H1 (cell line): ENCODE measurements at regions not wholly inside any gene's neighbourhood (a gene's known extent, or its start where the extent isn't known, plus 50 kb on each side); places are given as distances from the start of the nearest gene placed in this dataset.

Source experiments
- CTCF ChIA-PET: fragments of 300-600 bp; sonication (Branson Sonifier 250); formaldehyde crosslinking; loops from one replicate; lab custom pipeline; 2021; ENCODE audit not compliant: partially characterized antibody; lab: Charles Lee
- POLR2A ChIA-PET: fragments of 300-600 bp; sonication (Branson Sonifier 250); formaldehyde crosslinking; loops from one replicate; lab custom pipeline; 2021; ENCODE audit warnings: inconsistent platforms; ENCODE audit not compliant: partially characterized antibody; lab: Charles Lee
- DNase-seq, 2 experiments: peaks; one replicate each; pipeline versions ENCODE4 v3.0.0 to v3.0.0-alpha.2; 2010 to 2022; ENCODE audit warnings: low spot score in 2 of 2, low read depth in 1 of 2, mixed read lengths in 1 of 2
- FAIRE-seq: peaks from 2 replicates; lab custom pipeline; 2011; peaks lifted over from hg19 to GRCh38; lab: Jason Lieb, UNC
- H2AFZ ChIP-seq: 2 replicates; pipeline ENCODE4 v1.8.1; 2012; ENCODE audit warnings: low read length, inconsistent platforms
- H2AK5ac ChIP-seq: 2 replicates; pipeline ENCODE4 v1.6.1; 2013; ENCODE audit warnings: low read depth, low read length
- H2BK120ac ChIP-seq: replicated peaks from 2 replicates; pipeline ENCODE3; 2013; ENCODE audit warnings: low read depth, low read length, inconsistent platforms
- H2BK12ac ChIP-seq: 2 replicates; pipeline ENCODE4 v1.6.1; 2013; ENCODE audit warnings: low read depth, low read length
- H2BK15ac ChIP-seq: 2 replicates; pipeline ENCODE4 v1.6.1; 2013; ENCODE audit warnings: low read length
- H2BK20ac ChIP-seq: 2 replicates; pipeline ENCODE4 v1.6.1; 2013; ENCODE audit warnings: low read length
- H2BK5ac ChIP-seq: 2 replicates; pipeline ENCODE4 v1.6.1; 2013; ENCODE audit warnings: low read depth, low read length
- H3K14ac ChIP-seq: 2 replicates; pipeline ENCODE4 v1.6.1; 2013; ENCODE audit warnings: inconsistent platforms; ENCODE audit not compliant: insufficient read length
- H3K18ac ChIP-seq: 2 replicates; pipeline ENCODE4 v1.6.1; 2013; ENCODE audit warnings: low read length; ENCODE audit errors: extremely low read depth
- H3K23ac ChIP-seq: 2 replicates; pipeline ENCODE4 v1.6.1; 2013; ENCODE audit warnings: inconsistent platforms; ENCODE audit not compliant: insufficient read length
- H3K23me2 ChIP-seq: 2 replicates; pipeline ENCODE4 v1.6.1; 2013; ENCODE audit warnings: low read depth, low read length
- H3K27ac ChIP-seq: 2 replicates; pipeline ENCODE4 v1.6.1; 2011; ENCODE audit warnings: low read depth, low read length, inconsistent platforms
- H3K27me3 ChIP-seq, 4 experiments: replicated peaks in 1 of 4; 1 replicate in 1 of 4; 2 replicates in 3 of 4; pipeline versions ENCODE4 v1.6.1 to v1.8.1; 2011 to 2013; ENCODE audit warnings: low read length in 3 of 4, mild to moderate bottlenecking in 3 of 4, inconsistent platforms in 2 of 4, mixed read lengths in 2 of 4, moderate library complexity in 1 of 4; ENCODE audit not compliant: control insufficient read depth in 3 of 4, insufficient read depth in 3 of 4; ENCODE audit errors: extremely low read depth in 1 of 4
- H3K36me3 ChIP-seq, 4 experiments: 2 replicates each; pipeline versions ENCODE4 v1.6.1 to v1.8.1; 2011 to 2013; ENCODE audit warnings: mild to moderate bottlenecking in 4 of 4, low read length in 3 of 4, moderate library complexity in 2 of 4, control low read depth in 1 of 4, inconsistent platforms in 1 of 4; ENCODE audit not compliant: insufficient read depth in 4 of 4, control insufficient read depth in 2 of 4
- H3K4ac ChIP-seq: replicated peaks from 2 replicates; pipeline ENCODE3; 2013; ENCODE audit warnings: low read length, low read depth, mixed read lengths, inconsistent platforms; ENCODE audit not compliant: insufficient read length
- H3K4me1 ChIP-seq, 4 experiments: replicated peaks in 1 of 4; 1 replicate in 1 of 4; 2 replicates in 3 of 4; pipeline versions ENCODE4 v1.6.1 to v1.8.1; 2011 to 2013; ENCODE audit warnings: low read length in 3 of 4, inconsistent platforms in 2 of 4, mixed read lengths in 1 of 4; ENCODE audit not compliant: insufficient read depth in 4 of 4, control insufficient read depth in 3 of 4
- H3K4me2 ChIP-seq, 2 experiments: 2 replicates each; pipeline versions ENCODE4 v1.6.1 to v1.8.1; 2011 to 2013; ENCODE audit warnings: low read depth in 2 of 2, low read length in 2 of 2, control low read depth in 1 of 2, inconsistent platforms in 1 of 2, mild to moderate bottlenecking in 1 of 2; ENCODE audit not compliant: insufficient read depth in 1 of 2
- H3K4me3 ChIP-seq, 4 experiments: fragments of 200-600, 300-600 bp in 1 of 4; sonication (generic), shearing (Covaris generic), sonication (Bioruptor Twin) in 1 of 4; 2 replicates each; pipeline versions ENCODE4 v1.5.1 to v1.8.1; 2011 to 2016; ENCODE audit warnings: low read length in 4 of 4, low read depth in 3 of 4, control low read depth in 2 of 4, inconsistent platforms in 2 of 4, mild to moderate bottlenecking in 2 of 4, mixed read lengths in 1 of 4, moderate library complexity in 1 of 4; ENCODE audit not compliant: insufficient read depth in 2 of 4; ENCODE audit errors: extremely low read depth in 1 of 4
- H3K56ac ChIP-seq: replicated peaks from 2 replicates; pipeline ENCODE3; 2013; ENCODE audit warnings: low read depth, mild to moderate bottlenecking, mixed read lengths, low read length, inconsistent platforms; ENCODE audit not compliant: insufficient read length
- H3K79me1 ChIP-seq: 2 replicates; pipeline ENCODE4 v1.6.1; 2013; ENCODE audit warnings: low read depth, low read length, control low read depth
- H3K79me2 ChIP-seq, 2 experiments: 2 replicates each; pipeline versions ENCODE4 v1.6.1 to v1.8.1; 2012 to 2013; ENCODE audit warnings: low read length in 2 of 2, mild to moderate bottlenecking in 2 of 2, inconsistent platforms in 1 of 2; ENCODE audit not compliant: insufficient read depth in 2 of 2, control insufficient read depth in 1 of 2
- H3K9ac ChIP-seq, 4 experiments: replicated peaks in 1 of 4; 1 replicate in 1 of 4; 2 replicates in 3 of 4; pipeline versions ENCODE4 v1.6.1 to v1.8.1; 2011 to 2013; ENCODE audit warnings: low read depth in 3 of 4, low read length in 3 of 4, control low read depth in 2 of 4, mild to moderate bottlenecking in 2 of 4, moderate library complexity in 2 of 4, inconsistent platforms in 1 of 4; ENCODE audit errors: extremely low read depth in 1 of 4
- H3K9me3 ChIP-seq, 2 experiments: 2 replicates each; pipeline versions ENCODE4 v1.6.1 to v1.8.1; 2012 to 2013; ENCODE audit warnings: mild to moderate bottlenecking in 2 of 2, moderate library complexity in 2 of 2, control low read depth in 1 of 2, inconsistent platforms in 1 of 2, low read depth in 1 of 2, low read length in 1 of 2, mixed read lengths in 1 of 2; ENCODE audit not compliant: insufficient read depth in 2 of 2
- H4K20me1 ChIP-seq, 2 experiments: replicated peaks in 1 of 2; 2 replicates each; pipeline versions ENCODE3 to v1.8.1; 2011 to 2013; ENCODE audit warnings: inconsistent platforms in 2 of 2, low read length in 2 of 2, mild to moderate bottlenecking in 1 of 2; ENCODE audit not compliant: insufficient read depth in 2 of 2, control insufficient read depth in 1 of 2
- H4K5ac ChIP-seq: 2 replicates; pipeline ENCODE4 v1.6.1; 2013; ENCODE audit warnings: low read length, low read depth, mixed read lengths, inconsistent platforms; ENCODE audit not compliant: insufficient read length
- H4K8ac ChIP-seq: 2 replicates; pipeline ENCODE4 v1.8.0; 2013; ENCODE audit warnings: mild to moderate bottlenecking, moderate library complexity, low read length, inconsistent platforms; ENCODE audit not compliant: insufficient read depth; ENCODE audit errors: extremely low read depth
- H4K91ac ChIP-seq: replicated peaks from 2 replicates; pipeline ENCODE3; 2013; ENCODE audit warnings: low read length, mixed read lengths, inconsistent platforms; ENCODE audit not compliant: insufficient read length
- ATF3 ChIP-seq: IDR thresholded peaks from 2 replicates; pipeline ENCODE4 v1.6.1; 2011; ENCODE audit warnings: low read depth, mild to moderate bottlenecking, low read length; ENCODE audit not compliant: insufficient read depth
- BCL11A ChIP-seq, 2 experiments: IDR thresholded peaks; one replicate each; pipeline ENCODE4 v1.6.1; 2011; ENCODE audit warnings: low read depth in 2 of 2, low read length in 2 of 2, mild to moderate bottlenecking in 2 of 2
- CEBPB ChIP-seq: IDR thresholded peaks from 2 replicates; pipeline ENCODE4 v1.6.1; 2012; ENCODE audit warnings: low read depth, low read length
- CTBP2 ChIP-seq: IDR thresholded peaks from 2 replicates; pipeline ENCODE4 v1.7.0; 2011; ENCODE audit warnings: borderline replicate concordance, mild to moderate bottlenecking, moderate library complexity, mixed read lengths, low read length; ENCODE audit not compliant: insufficient read depth, insufficient read length
- KDM5A ChIP-seq: fragments of 200-600 bp; IDR thresholded peaks from 2 replicates; pipeline ENCODE4 v1.7.1; 2012; ENCODE audit warnings: mild to moderate bottlenecking, low read length, inconsistent platforms, mixed read lengths
- RNF2 ChIP-seq: fragments of 200-900, 300-1000 bp; sonication (generic); IDR thresholded peaks from 2 replicates; pipeline ENCODE4 v1.7.1; 2016; ENCODE audit warnings: borderline replicate concordance, low read depth, mild to moderate bottlenecking, antibody characterized with exemption, low read length; ENCODE audit not compliant: poor library complexity, severe bottlenecking; ENCODE audit errors: missing control alignments
- SIX5 ChIP-seq: IDR thresholded peaks from 2 replicates; pipeline ENCODE4 v1.6.1; 2011; ENCODE audit warnings: mild to moderate bottlenecking, low read depth, low read length
- WGBS, 2 experiments: shearing (Covaris generic) in 1 of 2; methylation state at CpG; one replicate each; pipeline versions ENCODE4 v1.1.6 to v1.1.7; 2013 to 2015; ENCODE audit warnings: low lambda C conversion rate in 2 of 2, mixed read lengths in 2 of 2, inconsistent platforms in 1 of 2, low coverage in 1 of 2, missing lambda C conversion rate in 1 of 2; ENCODE audit not compliant: insufficient replicate concordance in 2 of 2, insufficient coverage in 1 of 2, insufficient read length in 1 of 2; ENCODE audit errors: extremely low coverage in 1 of 2, missing lambda C conversion rate in 1 of 2; 5-methylcytosine and 5-hydroxymethylcytosine counted together

GRCh38 chr14:35975814-35976213 is 149.7 kb downstream of the BRMS1L start:
- Histone ChIP-seq H3K9me3 (peaks cover 0 to 2% of the 10 kb centered on the region in 2 experiments; a peak in 2 of 4 replicates), H3K4me3 (no peak overlapping the region), H2BK15ac (no peak overlapping the region), H3K18ac (no peak overlapping the region), H2BK20ac (no peak overlapping the region), H3K27ac (no peak overlapping the region), H2BK120ac (no peak overlapping the region), H3K79me1 (no peaks in the 10 kb centered on the region), H4K5ac (no peak overlapping the region), H2BK12ac (no peak overlapping the region), H3K36me3 (no peaks in the 10 kb centered on the region), H4K91ac (no peak overlapping the region), H2BK5ac (no peak overlapping the region), H3K79me2 (no peaks in the 10 kb centered on the region), H4K20me1 (no peaks in the 10 kb centered on the region), H2AK5ac (no peak overlapping the region)
- DNase-seq (no peak), FAIRE-seq (no peak)
- WGBS, 2 experiments = 85% methylated on average over 4 of the region's 4 CpGs; no CpG with 5 or more reads in 1 of the 2 experiments
- TF ChIP-seq ATF3 (no peak), RNF2 (no peak), CTBP2 (no peak), BCL11A (IDR thresholded peaks at IDR 0.05; ENCODE audit: low read depth in 2 of 2, low read length in 2 of 2) (no peak), KDM5A (no peak), SIX5 (no peak), CEBPB (no peak)
- TF ChIP-seq, all 59 proteins: peak for 0
- POLR2A ChIA-PET = no interaction called here
- CTCF ChIA-PET = no interaction called here
- Histone ChIP-seq H4K8ac (no peak overlapping the region), H3K23ac (no peak overlapping the region), H3K14ac (no peak overlapping the region), H3K23me2 (no peaks in the 10 kb centered on the region), H3K27me3 (no peaks in the 10 kb centered on the region), H3K4ac (no peak overlapping the region), H3K4me2 (no peak overlapping the region), H3K56ac (no peak overlapping the region), H3K9ac (no peak overlapping the region), H2AFZ (no peak overlapping the region), H3K4me1 (no peaks in the 10 kb centered on the region)
